GM18858 (cell line): ENCODE measurements at regions not wholly inside any gene's neighbourhood (a gene's known extent, or its start where the extent isn't known, plus 50 kb on each side); places are given as distances from the start of the nearest gene placed in this dataset.

Source experiments
- ATAC-seq: cut with Tn5 transposase; IDR thresholded peaks from one replicate; pipeline ENCODE4 v1.9.1; 2021; ENCODE audit not compliant: unreplicated experiment

GRCh38 chr2:129462349-129462748, 517.1 kb upstream of the RAB6C start:
- ATAC-seq: no peak

GRCh38 chr2:129462967-129463366, 516.5 kb upstream of the RAB6C start:
- no peak for ATAC-seq

- no peak for ATAC-seq
Measured at GRCh38 chr2:129464036-129464435, 515.4 kb upstream of the RAB6C start.

- no peak for ATAC-seq
Measured at GRCh38 chr2:129464631-129465030, 514.8 kb upstream of the RAB6C start.

- ATAC-seq: no peak
Measured at GRCh38 chr2:129465045-129465444, 514.4 kb upstream of the RAB6C start.

- no peak for ATAC-seq
Measured at GRCh38 chr2:129466389-129466788, 513.1 kb upstream of the RAB6C start.

GRCh38 chr2:129467012-129467779, 512.3 kb upstream of the RAB6C start:
- ATAC-seq: no peak

- no peak for ATAC-seq
Measured at GRCh38 chr2:129467941-129468340, 511.5 kb upstream of the RAB6C start.

GRCh38 chr2:129468879-129469278, 510.6 kb upstream of the RAB6C start:
- no peak for ATAC-seq

GRCh38 chr2:129469389-129469788, 510.1 kb upstream of the RAB6C start:
- no peak for ATAC-seq

GRCh38 chr2:129469871-129470270, 509.6 kb upstream of the RAB6C start:
- no peak for ATAC-seq

- ATAC-seq: no peak
Measured at GRCh38 chr2:129478902-129479517, 500.5 kb upstream of the RAB6C start.

GRCh38 chr2:129479892-129480291, 499.6 kb upstream of the RAB6C start:
- ATAC-seq: no peak

- no peak for ATAC-seq
Measured at GRCh38 chr2:129480790-129481189, 498.7 kb upstream of the RAB6C start.

GRCh38 chr2:129481306-129482219, 497.9 kb upstream of the RAB6C start:
- no peak for ATAC-seq

- no peak for ATAC-seq
Measured at GRCh38 chr2:129482626-129483025, 496.8 kb upstream of the RAB6C start.

GRCh38 chr2:129483366-129483765, 496.1 kb upstream of the RAB6C start:
- peak; percentile 83 for ATAC-seq

- no peak for ATAC-seq
Measured at GRCh38 chr2:129484999-129485897, 494.2 kb upstream of the RAB6C start.

- no peak for ATAC-seq
Measured at GRCh38 chr2:129488376-129488775, 491.1 kb upstream of the RAB6C start.

GRCh38 chr2:129490641-129491040, 488.8 kb upstream of the RAB6C start:
- ATAC-seq: no peak

- no peak for ATAC-seq
Measured at GRCh38 chr2:129491308-129491707, 488.2 kb upstream of the RAB6C start.
